ENCODE measurements at regions not wholly inside any gene's neighbourhood (a gene's known extent, or its start where the extent isn't known, plus 50 kb on each side); places are given as distances from the start of the nearest gene placed in this dataset.

GRCh38 chr9:10674586-10674985 lies 61.8 kb upstream of the PTPRD start:
- Mint-ChIP-seq H3K27me3 (ENCODE audit: low read depth) (peaks cover 5% of the 10 kb centered on the region), H3K9me3 (ENCODE audit: low read depth) (peaks cover 23% of the 10 kb centered on the region), H3K4me1 (ENCODE audit: low read depth) (peaks cover 6% of the 10 kb centered on the region), H3K27ac (ENCODE audit: unreplicated experiment) (no peak overlapping the region), H3K4me3 (ENCODE audit: unreplicated experiment) (no peak overlapping the region), H3K36me3 (ENCODE audit: low read depth) (peaks cover 1% of the 10 kb centered on the region)
- no peak for TF ChIP-seq CTCF (IDR thresholded peaks at IDR 0.05)
- no peak for DNase-seq (ENCODE audit: low spot score)

- TF ChIP-seq CTCF (IDR thresholded peaks at IDR 0.05), result no peak
- DNase-seq (ENCODE audit: low spot score), result no peak
- no peak overlapping the region for H3K4me3 Mint-ChIP-seq (ENCODE audit: unreplicated experiment)
- peaks cover 11% of the 10 kb centered on the region for H3K9me3 Mint-ChIP-seq (ENCODE audit: low read depth)
- H3K27me3 Mint-ChIP-seq (ENCODE audit: low read depth), result no peaks in the 10 kb centered on the region
- H3K36me3 Mint-ChIP-seq (ENCODE audit: low read depth), result no peaks in the 10 kb centered on the region
- H3K4me1 Mint-ChIP-seq (ENCODE audit: low read depth), result peaks cover 6% of the 10 kb centered on the region
- no peak overlapping the region for H3K27ac Mint-ChIP-seq (ENCODE audit: unreplicated experiment)
Measured at GRCh38 chr9:10678010-10678409, 65.2 kb upstream of the PTPRD start.

GRCh38 chr9:10678790-10679189 lies 66.0 kb upstream of the PTPRD start:
- no peak for TF ChIP-seq CTCF (IDR thresholded peaks at IDR 0.05)
- Mint-ChIP-seq H3K36me3 (ENCODE audit: low read depth) (no peaks in the 10 kb centered on the region), H3K9me3 (ENCODE audit: low read depth) (peaks cover 8% of the 10 kb centered on the region), H3K27me3 (ENCODE audit: low read depth) (no peaks in the 10 kb centered on the region), H3K4me1 (ENCODE audit: low read depth) (peaks cover 6% of the 10 kb centered on the region), H3K4me3 (ENCODE audit: unreplicated experiment) (no peak overlapping the region), H3K27ac (ENCODE audit: unreplicated experiment) (peak overlapping the region; percentile 23)
- no peak for DNase-seq (ENCODE audit: low spot score)

GRCh38 chr9:10686943-10687342 lies 74.1 kb upstream of the PTPRD start:
- Mint-ChIP-seq H3K4me3 (ENCODE audit: unreplicated experiment) (no peak overlapping the region), H3K4me1 (ENCODE audit: low read depth) (no peaks in the 10 kb centered on the region), H3K36me3 (ENCODE audit: low read depth) (no peaks in the 10 kb centered on the region), H3K9me3 (ENCODE audit: low read depth) (no peaks in the 10 kb centered on the region), H3K27me3 (ENCODE audit: low read depth) (peaks cover 3% of the 10 kb centered on the region), H3K27ac (ENCODE audit: unreplicated experiment) (no peak overlapping the region)
- no peak for TF ChIP-seq CTCF (IDR thresholded peaks at IDR 0.05)
- DNase-seq (ENCODE audit: low spot score), result no peak

- Mint-ChIP-seq H3K4me3 (ENCODE audit: unreplicated experiment) (no peak overlapping the region), H3K27ac (ENCODE audit: unreplicated experiment) (no peak overlapping the region), H3K36me3 (ENCODE audit: low read depth) (no peaks in the 10 kb centered on the region), H3K9me3 (ENCODE audit: low read depth) (peaks cover 5% of the 10 kb centered on the region), H3K27me3 (ENCODE audit: low read depth) (peaks cover 3% of the 10 kb centered on the region), H3K4me1 (ENCODE audit: low read depth) (no peaks in the 10 kb centered on the region)
- no peak for DNase-seq (ENCODE audit: low spot score)
- no peak for TF ChIP-seq CTCF (IDR thresholded peaks at IDR 0.05)
Measured at GRCh38 chr9:10690546-10690945, 77.7 kb upstream of the PTPRD start.

Measured in chondrocyte (in vitro differentiated cells).